ENCODE measurements at regions not wholly inside any gene's neighbourhood (a gene's known extent, or its start where the extent isn't known, plus 50 kb on each side); places are given as distances from the start of the nearest gene placed in this dataset.
A peak's percentile ranks its signal among the peaks of the same experiment; 100 is the strongest.

DNA sequence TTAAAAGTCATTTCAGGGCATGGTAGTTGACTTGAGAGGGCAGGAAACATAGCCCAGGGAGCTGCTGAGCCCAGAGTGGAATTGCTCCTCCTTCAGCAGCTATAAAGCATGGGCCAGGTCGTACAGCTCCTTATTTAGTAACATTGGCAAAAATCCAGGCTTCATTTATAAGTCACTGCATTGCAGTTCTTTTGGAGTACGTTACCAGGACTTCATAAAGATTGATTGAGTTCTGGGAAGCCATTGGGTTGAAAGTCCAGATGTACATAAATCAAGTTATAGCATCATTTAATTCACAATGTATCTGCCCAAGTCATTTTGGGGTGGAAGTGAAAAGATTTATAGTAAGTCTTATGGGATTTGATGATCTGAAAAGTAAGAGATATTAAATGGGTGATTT is 53.0 kb upstream of the ANKEF1 start:
- Histone ChIP-seq H3K27me3 (ENCODE audit: insufficient read depth in 3 of 3, low read length in 2 of 3) (no peaks in the 10 kb centered on the region), H3K9me3 (no peaks in the 10 kb centered on the region), H3K4me1 (no peaks in the 10 kb centered on the region), H3K36me3 (ENCODE audit: insufficient read depth in 1 of 2, low read depth in 1 of 2) (no peaks in the 10 kb centered on the region), H3K27ac (no peak overlapping the region), H3K4me3 (no peak overlapping the region)
- TF ChIP-seq, protein P1, sequence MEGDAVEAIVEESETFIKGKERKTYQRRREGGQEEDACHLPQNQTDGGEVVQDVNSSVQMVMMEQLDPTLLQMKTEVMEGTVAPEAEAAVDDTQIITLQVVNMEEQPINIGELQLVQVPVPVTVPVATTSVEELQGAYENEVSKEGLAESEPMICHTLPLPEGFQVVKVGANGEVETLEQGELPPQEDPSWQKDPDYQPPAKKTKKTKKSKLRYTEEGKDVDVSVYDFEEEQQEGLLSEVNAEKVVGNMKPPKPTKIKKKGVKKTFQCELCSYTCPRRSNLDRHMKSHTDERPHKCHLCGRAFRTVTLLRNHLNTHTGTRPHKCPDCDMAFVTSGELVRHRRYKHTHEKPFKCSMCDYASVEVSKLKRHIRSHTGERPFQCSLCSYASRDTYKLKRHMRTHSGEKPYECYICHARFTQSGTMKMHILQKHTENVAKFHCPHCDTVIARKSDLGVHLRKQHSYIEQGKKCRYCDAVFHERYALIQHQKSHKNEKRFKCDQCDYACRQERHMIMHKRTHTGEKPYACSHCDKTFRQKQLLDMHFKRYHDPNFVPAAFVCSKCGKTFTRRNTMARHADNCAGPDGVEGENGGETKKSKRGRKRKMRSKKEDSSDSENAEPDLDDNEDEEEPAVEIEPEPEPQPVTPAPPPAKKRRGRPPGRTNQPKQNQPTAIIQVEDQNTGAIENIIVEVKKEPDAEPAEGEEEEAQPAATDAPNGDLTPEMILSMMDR (IDR thresholded peaks at IDR 0.05), result no peak
- intact Hi-C loops (cut with DNase I), result loop anchor here in 1 of 2 donors (2.0 kb wide), 1 partner anchor 107 kb away; no protein-coding TSS in a partner anchor
- no peak for DNase-seq
- WGBS, 3 donors, result 41 to 48% (median 48%) methylated on average over 2 of the region's 2 CpGs
- no peak for ATAC-seq

DNA sequence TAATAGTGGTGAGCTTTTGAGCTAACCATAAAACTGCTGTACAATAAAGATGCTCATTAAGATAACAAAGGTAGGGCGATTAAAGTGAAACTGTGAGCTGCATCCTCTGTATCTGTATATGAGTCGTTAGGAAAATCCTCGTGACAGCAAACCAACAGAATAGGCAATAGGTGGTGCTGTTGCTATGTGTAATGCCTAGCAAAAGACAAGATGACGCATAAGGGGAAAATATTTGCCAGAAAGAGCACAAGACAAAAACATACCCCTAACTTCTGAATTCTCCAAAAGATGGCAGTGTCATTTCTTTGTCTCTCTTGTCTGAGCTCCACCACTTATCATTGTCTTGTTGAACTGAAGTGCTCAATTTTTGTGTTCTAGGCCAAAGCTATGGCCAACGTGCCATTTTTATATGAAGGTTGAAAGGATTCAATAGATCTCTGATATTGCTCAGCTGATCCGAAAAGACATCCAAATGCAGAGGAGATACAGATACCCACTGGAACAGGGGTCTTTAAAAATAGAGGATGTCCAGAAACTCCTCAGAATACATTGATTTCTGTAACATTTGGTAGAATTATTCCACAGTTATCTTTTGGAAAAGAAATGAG is 56.3 kb upstream of the ANKEF1 start:
- no peaks in the 10 kb centered on the region for H3K36me3 ChIP-seq (ENCODE audit: insufficient read depth in 1 of 2, low read depth in 1 of 2)
- H3K9me3 ChIP-seq, result no peaks in the 10 kb centered on the region
- no peak for DNase-seq
- TF ChIP-seq, protein P1 (IDR thresholded peaks at IDR 0.05), result peak; percentile 74
- H3K4me1 ChIP-seq, result no peaks in the 10 kb centered on the region
- no peak overlapping the region for H3K27ac ChIP-seq
- no peak overlapping the region for H3K4me3 ChIP-seq
- WGBS, 3 donors, result 22 to 23% (median 22%) methylated on average over 6 of the region's 6 CpGs
- intact Hi-C loops (cut with DNase I), result loop anchor here (2.0 to 10.0 kb wide), 4 partner anchors 112 to 1566 kb away; no protein-coding TSS in a partner anchor
- peak; percentile 67 to 85 (median 76) for ATAC-seq
- no peaks in the 10 kb centered on the region for H3K27me3 ChIP-seq (ENCODE audit: insufficient read depth in 3 of 3, low read length in 2 of 3)

GRCh38 chr20:9977629-9978028 is 57.2 kb upstream of the ANKEF1 start:
- TF ChIP-seq, protein P1 (IDR thresholded peaks at IDR 0.05), result no peak

DNA sequence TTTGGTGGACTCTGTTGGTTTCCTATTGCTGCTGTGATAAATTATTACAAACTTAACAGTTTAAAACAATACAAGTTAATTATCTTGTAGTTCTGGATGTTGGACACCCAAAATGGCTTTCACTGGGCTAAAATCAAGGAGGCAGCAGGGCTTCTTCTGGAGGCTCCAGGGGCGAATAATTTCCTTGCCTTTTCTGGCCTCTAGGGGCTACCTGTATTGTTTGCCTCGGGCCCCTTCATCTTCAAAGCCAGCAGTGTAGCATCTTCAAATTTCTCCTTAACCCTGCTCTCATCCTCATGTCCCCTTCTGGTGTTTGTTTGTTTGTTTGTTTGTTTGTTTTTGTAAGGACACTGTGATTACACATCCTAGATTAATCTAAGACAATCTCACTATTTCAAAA is 60.5 kb upstream of the ANKEF1 start:
- no peak overlapping the region for H3K27ac ChIP-seq
- no peaks in the 10 kb centered on the region for H3K36me3 ChIP-seq (ENCODE audit: insufficient read depth in 1 of 2, low read depth in 1 of 2)
- H3K4me3 ChIP-seq, result no peak overlapping the region
- no peaks in the 10 kb centered on the region for H3K4me1 ChIP-seq
- 54 to 61% (median 55%) methylated on average over 2 of the region's 2 CpGs for WGBS, 3 donors
- TF ChIP-seq, protein P1 (IDR thresholded peaks at IDR 0.05), result no peak
- DNase-seq, result no peak
- H3K9me3 ChIP-seq, result no peaks in the 10 kb centered on the region
- no peak for ATAC-seq
- no peaks in the 10 kb centered on the region for H3K27me3 ChIP-seq (ENCODE audit: insufficient read depth in 3 of 3, low read length in 2 of 3)
- intact Hi-C loops (cut with DNase I), result loop anchor here (10.0 kb wide), 2 partner anchors 1560 to 1570 kb away; no protein-coding TSS in a partner anchor

More at GRCh38 chr20:9977629-9978028, 57.2 kb upstream of the ANKEF1 start:
- no peak for ATAC-seq
- H3K36me3 ChIP-seq (ENCODE audit: insufficient read depth in 1 of 2, low read depth in 1 of 2), result no peaks in the 10 kb centered on the region
- no peaks in the 10 kb centered on the region for H3K9me3 ChIP-seq
- no peak overlapping the region for H3K4me3 ChIP-seq
- H3K4me1 ChIP-seq, result no peaks in the 10 kb centered on the region
- H3K27ac ChIP-seq, result no peak overlapping the region
- DNase-seq, result no peak
- 14 to 30% (median 18%) methylated on average over 1 of the region's 1 CpG for WGBS, 3 donors
- intact Hi-C loops (cut with DNase I), result loop anchor here (2.0 to 10.0 kb wide), 4 partner anchors 113 to 1567 kb away; no protein-coding TSS in a partner anchor
- no peaks in the 10 kb centered on the region for H3K27me3 ChIP-seq (ENCODE audit: insufficient read depth in 3 of 3, low read length in 2 of 3)

All from psoas muscle (tissue), 7 donors.